ENCODE measurements at regions not wholly inside any gene's neighbourhood (a gene's known extent, or its start where the extent isn't known, plus 50 kb on each side); places are given as distances from the start of the nearest gene placed in this dataset.

DNA sequence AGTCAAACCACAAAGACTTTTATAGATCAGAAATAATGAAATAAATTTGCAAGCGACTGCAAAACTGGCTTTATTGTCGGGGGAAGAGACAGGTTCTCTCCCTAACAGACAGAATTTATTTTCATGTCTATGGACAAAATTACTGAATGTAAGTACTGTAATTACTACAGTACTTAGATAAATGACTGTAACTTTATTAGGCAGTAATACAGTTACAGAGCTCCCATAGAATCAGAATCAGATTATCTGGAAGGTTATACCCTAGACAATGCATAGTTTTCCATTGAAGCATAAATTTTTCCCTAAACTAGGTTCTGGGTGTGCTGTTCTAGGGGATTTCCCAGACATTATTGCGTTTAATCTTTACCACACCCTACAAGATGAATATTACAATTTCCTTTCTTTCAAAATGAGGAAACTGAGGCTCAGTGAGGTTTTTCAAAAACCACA, 114.2 kb downstream of the C12orf75 start:
- ChIA-PET POLR2A (no interaction called here), CTCF (no interaction called here), RAD21 (ENCODE audit: low non-redundant PET in 1 of 2, low total read pairs in 2 of 2, uncharacterized antibody in 2 of 2, unreplicated experiment in 2 of 2) (no interaction called here)
- H3K4me3 ChIP-seq (replicated peaks in 1 of 2; ENCODE audit: low read depth in 1 of 2, low read length in 2 of 2): no peak overlapping the region
- no peaks in the 10 kb centered on the region for H4K20me1 ChIP-seq (ENCODE audit: insufficient read depth)
- TF ChIP-seq EGR1 (IDR thresholded peaks at IDR 0.05; ENCODE audit: low read depth): no peak
- TF ChIP-seq POLR2A (IDR thresholded peaks at IDR 0.05; ENCODE audit: borderline replicate concordance, extremely low read depth, insufficient read depth, insufficient read length): no peak
- no peak for TF ChIP-seq SIN3A (IDR thresholded peaks at IDR 0.05; ENCODE audit: low read depth)
- ATAC-seq (no peak), DNase-seq (ENCODE audit: low read depth, low spot score) (no peak)
- no peaks in the 10 kb centered on the region for H3K79me2 ChIP-seq (ENCODE audit: insufficient read depth, low read length)
- intact Hi-C loops (cut with micrococcal nuclease): no loop called here
- H3K27me3 ChIP-seq (ENCODE audit: insufficient read depth, low read length): no peaks in the 10 kb centered on the region
- no peak overlapping the region for H3K4me2 ChIP-seq (ENCODE audit: low read length)
- H3K36me3 ChIP-seq (ENCODE audit: control insufficient read depth in 1 of 2, insufficient read depth in 2 of 2, low read length in 2 of 2): no peaks in the 10 kb centered on the region
- H3K9me2 ChIP-seq (ENCODE audit: insufficient read depth): no peaks in the 10 kb centered on the region
- BruUV-seq (replicated peaks): no TSS peak
- no peak overlapping the region for H2AFZ ChIP-seq (ENCODE audit: low read depth, low read length, poor library complexity, severe bottlenecking)
- no peak overlapping the region for H3K27ac ChIP-seq (ENCODE audit: low read depth, low read length)
- H3K9me3 ChIP-seq (ENCODE audit: control insufficient read depth in 1 of 2, insufficient read depth in 1 of 2, low read depth in 1 of 2, low read length in 2 of 2): no peaks in the 10 kb centered on the region
- H3K9ac ChIP-seq (ENCODE audit: low read length): no peak overlapping the region
- H3K4me1 ChIP-seq (ENCODE audit: control insufficient read depth in 1 of 2, insufficient read depth in 2 of 2, low read length in 2 of 2): peaks cover 5 to 6% of the 10 kb centered on the region in 2 experiments; a peak in 3 of 4 replicates

DNA sequence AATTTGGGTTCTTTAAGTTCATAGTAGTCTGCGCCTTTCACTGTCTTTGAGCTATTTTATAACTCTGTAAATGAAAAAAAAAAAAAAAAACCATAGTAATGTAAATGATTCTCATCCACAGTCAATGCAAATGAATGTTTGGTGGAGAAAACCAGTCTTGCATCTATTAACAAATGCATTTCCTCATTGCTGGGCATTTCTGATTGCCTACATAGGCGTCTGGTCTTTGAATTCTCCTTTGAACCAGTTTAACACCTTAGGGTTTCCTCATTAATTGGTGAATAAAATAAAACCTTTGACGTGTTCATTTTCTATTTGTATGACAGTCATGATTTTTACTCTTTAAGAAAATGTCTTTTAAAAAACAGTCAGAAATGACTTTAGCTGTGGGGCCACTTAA, 114.8 kb downstream of the C12orf75 start:
- Histone ChIP-seq H3K9me3 (ENCODE audit: control insufficient read depth in 1 of 2, insufficient read depth in 1 of 2, low read depth in 1 of 2, low read length in 2 of 2) (no peaks in the 10 kb centered on the region), H3K79me2 (ENCODE audit: insufficient read depth, low read length) (no peaks in the 10 kb centered on the region), H4K20me1 (ENCODE audit: insufficient read depth) (no peaks in the 10 kb centered on the region), H3K9ac (ENCODE audit: low read length) (no peak overlapping the region), H2AFZ (ENCODE audit: low read depth, low read length, poor library complexity, severe bottlenecking) (no peak overlapping the region), H3K4me1 (ENCODE audit: control insufficient read depth in 1 of 2, insufficient read depth in 2 of 2, low read length in 2 of 2) (peaks cover 5 to 6% of the 10 kb centered on the region in 2 experiments; a peak in 3 of 4 replicates), H3K27ac (ENCODE audit: low read depth, low read length) (no peak overlapping the region), H3K36me3 (ENCODE audit: control insufficient read depth in 1 of 2, insufficient read depth in 2 of 2, low read length in 2 of 2) (no peaks in the 10 kb centered on the region), H3K4me2 (ENCODE audit: low read length) (no peak overlapping the region), H3K9me2 (ENCODE audit: insufficient read depth) (no peaks in the 10 kb centered on the region), H3K4me3 (replicated peaks in 1 of 2; ENCODE audit: low read depth in 1 of 2, low read length in 2 of 2) (no peak overlapping the region), H3K27me3 (ENCODE audit: insufficient read depth, low read length) (no peaks in the 10 kb centered on the region)
- DNase-seq (ENCODE audit: low read depth, low spot score) (no peak), ATAC-seq (no peak)
- RAD21 ChIA-PET (ENCODE audit: low non-redundant PET in 1 of 2, low total read pairs in 2 of 2, uncharacterized antibody in 2 of 2, unreplicated experiment in 2 of 2): no interaction called here
- intact Hi-C loops (cut with micrococcal nuclease): no loop called here
- BruUV-seq (replicated peaks): no TSS peak
- CTCF ChIA-PET: no interaction called here
- POLR2A ChIA-PET: no interaction called here
- TF ChIP-seq EGR1 (IDR thresholded peaks at IDR 0.05; ENCODE audit: low read depth) (no peak), SRF (IDR thresholded peaks at IDR 0.05; ENCODE audit: low read depth) (no peak), JUND (IDR thresholded peaks at IDR 0.05) (no peak), EZH2 (IDR thresholded peaks at IDR 0.05) (no peak), CBX3 (IDR thresholded peaks at IDR 0.05; ENCODE audit: low read depth) (no peak), POLR2AphosphoS5 (IDR thresholded peaks at IDR 0.05; ENCODE audit: low read depth, low read length) (no peak), ELF1 (IDR thresholded peaks at IDR 0.05; ENCODE audit: borderline replicate concordance, low read depth) (no peak), ZFX (IDR thresholded peaks at IDR 0.05) (no peak), YY1 (IDR thresholded peaks at IDR 0.05; ENCODE audit: extremely low read depth, insufficient replicate concordance, low read depth, low read length) (no peak), TCF7L2 (IDR thresholded peaks at IDR 0.05; ENCODE audit: borderline replicate concordance, extremely low read depth, insufficient read depth, insufficient read length) (no peak), SP1 (IDR thresholded peaks at IDR 0.05; ENCODE audit: low read depth) (no peak), ZNF274 (IDR thresholded peaks at IDR 0.05; ENCODE audit: low read depth, low read length) (no peak)
- TF ChIP-seq, protein P1, sequence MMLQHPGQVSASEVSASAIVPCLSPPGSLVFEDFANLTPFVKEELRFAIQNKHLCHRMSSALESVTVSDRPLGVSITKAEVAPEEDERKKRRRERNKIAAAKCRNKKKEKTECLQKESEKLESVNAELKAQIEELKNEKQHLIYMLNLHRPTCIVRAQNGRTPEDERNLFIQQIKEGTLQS (IDR thresholded peaks at IDR 0.05): no peak
- TF ChIP-seq, protein P2, sequence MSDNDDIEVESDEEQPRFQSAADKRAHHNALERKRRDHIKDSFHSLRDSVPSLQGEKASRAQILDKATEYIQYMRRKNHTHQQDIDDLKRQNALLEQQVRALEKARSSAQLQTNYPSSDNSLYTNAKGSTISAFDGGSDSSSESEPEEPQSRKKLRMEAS (IDR thresholded peaks at IDR 0.05): no peak
- TF ChIP-seq, protein P3, sequence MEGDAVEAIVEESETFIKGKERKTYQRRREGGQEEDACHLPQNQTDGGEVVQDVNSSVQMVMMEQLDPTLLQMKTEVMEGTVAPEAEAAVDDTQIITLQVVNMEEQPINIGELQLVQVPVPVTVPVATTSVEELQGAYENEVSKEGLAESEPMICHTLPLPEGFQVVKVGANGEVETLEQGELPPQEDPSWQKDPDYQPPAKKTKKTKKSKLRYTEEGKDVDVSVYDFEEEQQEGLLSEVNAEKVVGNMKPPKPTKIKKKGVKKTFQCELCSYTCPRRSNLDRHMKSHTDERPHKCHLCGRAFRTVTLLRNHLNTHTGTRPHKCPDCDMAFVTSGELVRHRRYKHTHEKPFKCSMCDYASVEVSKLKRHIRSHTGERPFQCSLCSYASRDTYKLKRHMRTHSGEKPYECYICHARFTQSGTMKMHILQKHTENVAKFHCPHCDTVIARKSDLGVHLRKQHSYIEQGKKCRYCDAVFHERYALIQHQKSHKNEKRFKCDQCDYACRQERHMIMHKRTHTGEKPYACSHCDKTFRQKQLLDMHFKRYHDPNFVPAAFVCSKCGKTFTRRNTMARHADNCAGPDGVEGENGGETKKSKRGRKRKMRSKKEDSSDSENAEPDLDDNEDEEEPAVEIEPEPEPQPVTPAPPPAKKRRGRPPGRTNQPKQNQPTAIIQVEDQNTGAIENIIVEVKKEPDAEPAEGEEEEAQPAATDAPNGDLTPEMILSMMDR (IDR thresholded peaks at IDR 0.05 in 2 of 3, conservative IDR thresholded peaks at IDR 0.05 in 1 of 3; ENCODE audit: borderline replicate concordance in 1 of 3, insufficient read depth in 1 of 3, low read depth in 2 of 3, low read length in 2 of 3): no peak
- TF ChIP-seq, protein P4, sequence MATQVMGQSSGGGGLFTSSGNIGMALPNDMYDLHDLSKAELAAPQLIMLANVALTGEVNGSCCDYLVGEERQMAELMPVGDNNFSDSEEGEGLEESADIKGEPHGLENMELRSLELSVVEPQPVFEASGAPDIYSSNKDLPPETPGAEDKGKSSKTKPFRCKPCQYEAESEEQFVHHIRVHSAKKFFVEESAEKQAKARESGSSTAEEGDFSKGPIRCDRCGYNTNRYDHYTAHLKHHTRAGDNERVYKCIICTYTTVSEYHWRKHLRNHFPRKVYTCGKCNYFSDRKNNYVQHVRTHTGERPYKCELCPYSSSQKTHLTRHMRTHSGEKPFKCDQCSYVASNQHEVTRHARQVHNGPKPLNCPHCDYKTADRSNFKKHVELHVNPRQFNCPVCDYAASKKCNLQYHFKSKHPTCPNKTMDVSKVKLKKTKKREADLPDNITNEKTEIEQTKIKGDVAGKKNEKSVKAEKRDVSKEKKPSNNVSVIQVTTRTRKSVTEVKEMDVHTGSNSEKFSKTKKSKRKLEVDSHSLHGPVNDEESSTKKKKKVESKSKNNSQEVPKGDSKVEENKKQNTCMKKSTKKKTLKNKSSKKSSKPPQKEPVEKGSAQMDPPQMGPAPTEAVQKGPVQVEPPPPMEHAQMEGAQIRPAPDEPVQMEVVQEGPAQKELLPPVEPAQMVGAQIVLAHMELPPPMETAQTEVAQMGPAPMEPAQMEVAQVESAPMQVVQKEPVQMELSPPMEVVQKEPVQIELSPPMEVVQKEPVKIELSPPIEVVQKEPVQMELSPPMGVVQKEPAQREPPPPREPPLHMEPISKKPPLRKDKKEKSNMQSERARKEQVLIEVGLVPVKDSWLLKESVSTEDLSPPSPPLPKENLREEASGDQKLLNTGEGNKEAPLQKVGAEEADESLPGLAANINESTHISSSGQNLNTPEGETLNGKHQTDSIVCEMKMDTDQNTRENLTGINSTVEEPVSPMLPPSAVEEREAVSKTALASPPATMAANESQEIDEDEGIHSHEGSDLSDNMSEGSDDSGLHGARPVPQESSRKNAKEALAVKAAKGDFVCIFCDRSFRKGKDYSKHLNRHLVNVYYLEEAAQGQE (IDR thresholded peaks at IDR 0.05; ENCODE audit: low read depth): no peak
